ENCODE measurements at regions not wholly inside any gene's neighbourhood (a gene's known extent, or its start where the extent isn't known, plus 50 kb on each side); places are given as distances from the start of the nearest gene placed in this dataset.

DNA sequence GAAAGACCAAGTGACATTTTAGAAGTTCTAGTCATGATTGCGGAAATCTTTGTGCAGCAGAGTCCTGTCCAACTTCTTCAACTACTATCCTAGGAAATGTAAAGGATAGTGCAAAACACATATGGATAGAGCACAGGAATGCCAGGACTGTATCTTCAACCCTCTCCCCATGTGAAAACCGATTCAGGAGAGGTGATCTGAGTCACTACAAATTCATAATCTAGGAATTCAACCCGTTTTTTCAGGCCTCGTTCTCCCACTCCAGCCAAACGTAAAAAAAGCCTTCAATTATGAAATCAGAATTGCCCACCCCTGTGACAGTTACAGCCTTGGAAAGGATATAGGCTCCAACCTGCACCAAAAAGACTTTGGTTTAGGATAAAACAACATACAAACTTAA, 52.9 kb upstream of the RGS1 start:
- no peak overlapping the region for H3K4me3 ChIP-seq (ENCODE audit: extremely low read depth, insufficient read depth, low read length, poor library complexity, severe bottlenecking)
- peaks cover 10% of the 10 kb centered on the region for H3K4me1 ChIP-seq (ENCODE audit: control insufficient read depth, insufficient read depth, low read length, poor library complexity, severe bottlenecking)
- H3K27ac ChIP-seq (ENCODE audit: low read depth, low read length, severe bottlenecking) = no peak overlapping the region
- 97 to 100% methylated on average over 4 of the region's 5 CpGs for WGBS, 2 experiments (ENCODE audit: insufficient coverage in 2 of 2)
- H3K9me3 ChIP-seq (ENCODE audit: control insufficient read depth, low read length) = no peaks in the 10 kb centered on the region
- no peaks in the 10 kb centered on the region for H3K36me3 ChIP-seq (ENCODE audit: control insufficient read depth, insufficient read depth, low read length)

DNA sequence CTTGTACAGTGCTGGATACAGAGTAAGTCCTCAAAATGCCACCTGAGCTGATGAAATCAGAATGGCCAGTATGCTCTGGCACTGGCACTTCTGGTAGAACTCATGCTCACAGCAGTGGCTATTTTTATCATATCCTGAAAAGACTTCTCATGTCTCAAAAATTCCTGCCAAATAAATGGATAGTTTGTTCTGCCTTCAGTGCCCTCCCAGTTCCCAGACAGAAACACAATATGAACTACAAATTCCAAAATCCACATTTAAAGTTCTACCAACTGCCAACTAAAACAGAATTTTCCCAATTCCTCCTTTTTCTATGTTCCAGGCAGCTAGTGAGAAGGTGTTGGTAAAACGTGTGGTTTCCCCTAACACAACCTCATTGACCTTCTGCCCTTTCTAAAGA, 51.4 kb upstream of the RGS1 start:
- Histone ChIP-seq H3K36me3 (ENCODE audit: control insufficient read depth, insufficient read depth, low read length) (no peaks in the 10 kb centered on the region), H3K4me1 (ENCODE audit: control insufficient read depth, insufficient read depth, low read length, poor library complexity, severe bottlenecking) (peaks cover 23% of the 10 kb centered on the region), H3K27ac (ENCODE audit: low read depth, low read length, severe bottlenecking) (no peak overlapping the region), H3K4me3 (ENCODE audit: extremely low read depth, insufficient read depth, low read length, poor library complexity, severe bottlenecking) (no peak overlapping the region), H3K9me3 (ENCODE audit: control insufficient read depth, low read length) (no peaks in the 10 kb centered on the region)
- no CpG with 5 or more reads among the region's 1 CpG for WGBS, 2 experiments (ENCODE audit: insufficient coverage in 2 of 2)
